ENCODE measurements at regions not wholly inside any gene's neighbourhood (a gene's known extent, or its start where the extent isn't known, plus 50 kb on each side); places are given as distances from the start of the nearest gene placed in this dataset.

DNA sequence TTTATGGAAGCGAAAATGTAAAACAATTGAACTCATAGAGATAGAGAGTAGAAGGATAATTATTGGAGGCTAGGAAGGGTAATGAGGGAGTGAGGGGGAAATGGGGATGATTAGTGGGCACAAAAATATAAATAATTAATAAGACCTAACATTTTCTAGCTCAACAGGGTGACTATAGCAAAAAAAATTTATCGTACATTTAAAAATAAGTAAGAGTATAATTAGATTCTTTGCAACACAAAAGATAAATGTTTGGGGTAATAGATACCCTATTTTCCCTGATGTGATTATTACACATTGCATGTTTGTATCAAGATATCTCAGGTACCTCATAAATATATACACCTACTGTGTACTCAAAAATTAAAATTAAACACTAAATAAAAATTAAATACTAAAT, 1070.0 kb downstream of the LRFN5 start:
- no peak overlapping the region for H3K4me3 ChIP-seq
- no peaks in the 10 kb centered on the region for H3K9me3 ChIP-seq
- H3K27me3 ChIP-seq, result no peaks in the 10 kb centered on the region
- no peaks in the 10 kb centered on the region for H3K36me3 ChIP-seq
- DNase-seq (ENCODE audit: low spot score in 2 of 2), result no peak
- TF ChIP-seq, protein P1, sequence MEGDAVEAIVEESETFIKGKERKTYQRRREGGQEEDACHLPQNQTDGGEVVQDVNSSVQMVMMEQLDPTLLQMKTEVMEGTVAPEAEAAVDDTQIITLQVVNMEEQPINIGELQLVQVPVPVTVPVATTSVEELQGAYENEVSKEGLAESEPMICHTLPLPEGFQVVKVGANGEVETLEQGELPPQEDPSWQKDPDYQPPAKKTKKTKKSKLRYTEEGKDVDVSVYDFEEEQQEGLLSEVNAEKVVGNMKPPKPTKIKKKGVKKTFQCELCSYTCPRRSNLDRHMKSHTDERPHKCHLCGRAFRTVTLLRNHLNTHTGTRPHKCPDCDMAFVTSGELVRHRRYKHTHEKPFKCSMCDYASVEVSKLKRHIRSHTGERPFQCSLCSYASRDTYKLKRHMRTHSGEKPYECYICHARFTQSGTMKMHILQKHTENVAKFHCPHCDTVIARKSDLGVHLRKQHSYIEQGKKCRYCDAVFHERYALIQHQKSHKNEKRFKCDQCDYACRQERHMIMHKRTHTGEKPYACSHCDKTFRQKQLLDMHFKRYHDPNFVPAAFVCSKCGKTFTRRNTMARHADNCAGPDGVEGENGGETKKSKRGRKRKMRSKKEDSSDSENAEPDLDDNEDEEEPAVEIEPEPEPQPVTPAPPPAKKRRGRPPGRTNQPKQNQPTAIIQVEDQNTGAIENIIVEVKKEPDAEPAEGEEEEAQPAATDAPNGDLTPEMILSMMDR (IDR thresholded peaks at IDR 0.05), result no peak
- TF ChIP-seq EP300 (IDR thresholded peaks at IDR 0.05), result no peak
- TF ChIP-seq POLR2A (IDR thresholded peaks at IDR 0.05), result no peak
- H3K4me1 ChIP-seq, result no peaks in the 10 kb centered on the region
- H3K27ac ChIP-seq, result no peak overlapping the region
- WGBS, 2 donors, result 94 to 98% methylated on average over 2 of the region's 2 CpGs

DNA sequence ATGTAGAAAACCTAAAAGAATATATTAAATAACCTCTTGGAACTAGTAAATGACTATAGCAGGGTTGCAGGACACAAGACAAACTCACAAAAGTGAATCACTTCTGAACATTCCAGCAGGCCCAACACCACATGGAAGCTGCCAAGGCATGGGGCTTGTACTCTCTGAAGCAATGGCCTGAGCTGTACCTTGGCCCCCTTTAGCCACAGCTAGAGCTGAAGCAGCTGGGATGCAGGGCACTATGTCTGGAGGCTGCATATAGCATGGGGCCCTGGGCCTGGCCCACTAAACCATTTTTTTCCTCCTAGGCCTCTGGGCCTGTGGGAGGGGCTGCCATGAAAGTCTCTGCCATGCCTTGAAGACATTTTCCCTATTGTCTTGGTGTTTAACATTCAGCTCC, 1067.3 kb downstream of the LRFN5 start:
- no peak for DNase-seq (ENCODE audit: low spot score in 2 of 2)
- H3K27me3 ChIP-seq, result no peaks in the 10 kb centered on the region
- H3K9me3 ChIP-seq, result no peaks in the 10 kb centered on the region
- no peaks in the 10 kb centered on the region for H3K36me3 ChIP-seq
- no peak overlapping the region for H3K27ac ChIP-seq
- H3K4me1 ChIP-seq, result no peaks in the 10 kb centered on the region
- TF ChIP-seq, protein P1 (IDR thresholded peaks at IDR 0.05), result no peak
- no peak for TF ChIP-seq EP300 (IDR thresholded peaks at IDR 0.05)
- no peak overlapping the region for H3K4me3 ChIP-seq

DNA sequence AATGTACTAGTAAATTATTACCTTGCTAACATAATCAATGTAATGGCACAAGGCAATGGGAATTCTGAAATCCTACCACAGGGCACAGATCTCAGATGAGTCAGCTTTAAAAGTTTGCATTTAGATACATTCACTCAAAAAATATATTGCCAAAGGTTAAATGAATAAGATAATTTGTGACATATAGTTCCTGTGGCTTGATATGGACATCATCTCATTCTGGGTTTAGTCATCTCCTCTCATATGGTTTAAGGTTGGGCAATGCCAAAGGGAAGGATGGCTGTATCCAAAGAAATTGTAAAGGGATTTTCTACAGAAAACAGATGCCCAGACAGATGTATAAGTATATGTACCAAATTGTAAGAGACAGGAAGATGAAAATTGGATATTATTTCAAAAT, 1065.0 kb downstream of the LRFN5 start:
- H3K36me3 ChIP-seq, result no peaks in the 10 kb centered on the region
- no peak overlapping the region for H3K4me3 ChIP-seq
- DNase-seq (ENCODE audit: low spot score in 2 of 2), result no peak
- H3K4me1 ChIP-seq, result no peaks in the 10 kb centered on the region
- H3K9me3 ChIP-seq, result no peaks in the 10 kb centered on the region
- TF ChIP-seq, protein P1 (IDR thresholded peaks at IDR 0.05), result no peak
- TF ChIP-seq POLR2A (IDR thresholded peaks at IDR 0.05) (no peak), EP300 (IDR thresholded peaks at IDR 0.05) (no peak)
- H3K27me3 ChIP-seq, result no peaks in the 10 kb centered on the region
- H3K27ac ChIP-seq, result no peak overlapping the region

DNA sequence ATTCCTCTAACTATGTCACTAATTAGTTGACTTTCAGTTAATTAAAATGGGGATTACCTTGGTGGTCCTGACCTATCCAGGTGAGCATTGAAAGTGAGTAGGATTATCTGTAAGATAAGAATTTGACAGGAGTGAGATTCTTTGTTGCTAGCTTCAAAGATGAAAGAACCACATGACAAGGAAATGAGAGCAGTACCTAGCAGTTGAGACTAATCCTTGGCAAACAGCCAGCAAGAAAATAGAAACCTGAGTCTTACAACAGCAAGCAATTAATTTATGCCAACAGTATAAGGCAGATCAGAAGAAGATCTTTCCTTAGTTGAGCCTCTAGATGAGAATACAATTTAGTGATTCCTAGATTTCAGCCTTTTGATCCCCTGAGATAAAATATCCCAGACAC, 1058.4 kb downstream of the LRFN5 start:
- no peaks in the 10 kb centered on the region for H3K36me3 ChIP-seq
- H3K9me3 ChIP-seq, result no peaks in the 10 kb centered on the region
- DNase-seq (ENCODE audit: low spot score in 2 of 2), result no peak
- H3K27ac ChIP-seq, result no peak overlapping the region
- H3K27me3 ChIP-seq, result no peaks in the 10 kb centered on the region
- no peaks in the 10 kb centered on the region for H3K4me1 ChIP-seq
- TF ChIP-seq, protein P1 (IDR thresholded peaks at IDR 0.05), result no peak
- no peak for TF ChIP-seq EP300 (IDR thresholded peaks at IDR 0.05)
- TF ChIP-seq POLR2A (IDR thresholded peaks at IDR 0.05), result no peak
- H3K4me3 ChIP-seq, result no peak overlapping the region

DNA sequence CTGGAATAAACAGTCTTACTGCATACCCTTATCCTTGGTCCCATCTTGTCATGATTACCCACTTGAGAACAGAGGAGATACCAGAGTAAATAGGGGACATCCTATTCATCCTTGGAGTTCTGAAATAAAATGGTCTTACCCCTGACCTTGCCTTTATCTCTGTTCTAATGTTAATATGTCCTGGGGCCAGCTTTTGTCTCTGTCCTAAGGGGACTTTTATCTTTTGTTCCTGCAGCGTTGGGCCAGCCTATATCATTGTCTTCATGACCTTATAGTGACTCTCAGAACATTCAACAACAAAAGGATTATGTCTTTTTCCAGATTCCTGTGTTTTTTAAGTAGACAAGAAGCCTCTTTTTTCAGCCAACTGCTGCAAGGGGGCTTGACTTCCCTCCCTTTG, 1057.5 kb downstream of the LRFN5 start:
- no peak for TF ChIP-seq POLR2A (IDR thresholded peaks at IDR 0.05)
- TF ChIP-seq, protein P1 (IDR thresholded peaks at IDR 0.05), result no peak
- no peak for TF ChIP-seq EP300 (IDR thresholded peaks at IDR 0.05)
- no peaks in the 10 kb centered on the region for H3K4me1 ChIP-seq
- no peaks in the 10 kb centered on the region for H3K36me3 ChIP-seq
- H3K27me3 ChIP-seq, result no peaks in the 10 kb centered on the region
- no peak overlapping the region for H3K27ac ChIP-seq
- H3K9me3 ChIP-seq, result no peaks in the 10 kb centered on the region
- no peak overlapping the region for H3K4me3 ChIP-seq
- 20 to 23% methylated on average over 1 of the region's 1 CpG for WGBS, 2 donors
- no peak for DNase-seq (ENCODE audit: low spot score in 2 of 2)
